ENCODE measurements at regions not wholly inside any gene's neighbourhood (a gene's known extent, or its start where the extent isn't known, plus 50 kb on each side); places are given as distances from the start of the nearest gene placed in this dataset.

- TF ChIP-seq CTCF (conservative IDR thresholded peaks at IDR 0.05; ENCODE audit: low read depth, low read length) (no peak), EZH2 (IDR thresholded peaks at IDR 0.05; ENCODE audit: borderline replicate concordance, low read depth, low read length, poor library complexity, severe bottlenecking) (no peak)
Observed at GRCh38 chr20:52649727-52650126, 322.4 kb upstream of the TSHZ2 start.
